HS-27A (cell line): ENCODE measurements at regions not wholly inside any gene's neighbourhood (a gene's known extent, or its start where the extent isn't known, plus 50 kb on each side); places are given as distances from the start of the nearest gene placed in this dataset.

ENCODE experiments used
- DNase-seq: peaks from one replicate; pipeline ENCODE4 v3.0.0-alpha.2; 2012; ENCODE audit warnings: low read depth, missing footprints

- no peak for DNase-seq
Measured at GRCh38 chr20:60999250-60999649, 252.8 kb upstream of the CDH4 start.

GRCh38 chr20:61002090-61002489 lies 250.0 kb upstream of the CDH4 start:
- no peak for DNase-seq

GRCh38 chr20:61014491-61014890 lies 237.6 kb upstream of the CDH4 start:
- no peak for DNase-seq

- no peak for DNase-seq
Measured at GRCh38 chr20:61015602-61016001, 236.5 kb upstream of the CDH4 start.

GRCh38 chr20:61019322-61019721 lies 232.7 kb upstream of the CDH4 start:
- DNase-seq: no peak

- no peak for DNase-seq
Measured at GRCh38 chr20:61023612-61024011, 228.4 kb upstream of the CDH4 start.

GRCh38 chr20:61024390-61024789 lies 227.7 kb upstream of the CDH4 start:
- no peak for DNase-seq

GRCh38 chr20:61025536-61025935 lies 226.5 kb upstream of the CDH4 start:
- DNase-seq: no peak

GRCh38 chr20:61026173-61026572 lies 225.9 kb upstream of the CDH4 start:
- no peak for DNase-seq

GRCh38 chr20:61026731-61027130 lies 225.3 kb upstream of the CDH4 start:
- DNase-seq: no peak

- no peak for DNase-seq
Measured at GRCh38 chr20:61027218-61027617, 224.8 kb upstream of the CDH4 start.

- DNase-seq: no peak
Measured at GRCh38 chr20:61030130-61030529, 221.9 kb upstream of the CDH4 start.

GRCh38 chr20:61031101-61031830 lies 220.8 kb upstream of the CDH4 start:
- DNase-seq: no peak

- no peak for DNase-seq
Measured at GRCh38 chr20:61037498-61037897, 214.6 kb upstream of the CDH4 start.

- DNase-seq: no peak
Measured at GRCh38 chr20:61041481-61041880, 210.6 kb upstream of the CDH4 start.

GRCh38 chr20:61042506-61043385 lies 209.3 kb upstream of the CDH4 start:
- DNase-seq: no peak

GRCh38 chr20:61043681-61044080 lies 208.4 kb upstream of the CDH4 start:
- DNase-seq: no peak

GRCh38 chr20:61044499-61044898 lies 207.6 kb upstream of the CDH4 start:
- no peak for DNase-seq

- DNase-seq: no peak
Measured at GRCh38 chr20:61045091-61045490, 207.0 kb upstream of the CDH4 start.

- no peak for DNase-seq
Measured at GRCh38 chr20:61045876-61046585, 206.0 kb upstream of the CDH4 start.

- no peak for DNase-seq
Measured at GRCh38 chr20:61046721-61047351, 205.2 kb upstream of the CDH4 start.

- no peak for DNase-seq
Measured at GRCh38 chr20:61047515-61047914, 204.5 kb upstream of the CDH4 start.
